Muscle of back (tissue), 3 donors: ENCODE measurements at regions not wholly inside any gene's neighbourhood (a gene's known extent, or its start where the extent isn't known, plus 50 kb on each side); places are given as distances from the start of the nearest gene placed in this dataset.
"Not testable (repeated sequence)": the region's sequence is repeated elsewhere in the genome, so short reads cannot be mapped to it uniquely, and the experiment has no call there.

Source experiments
- DNase-seq, 3 donors: peaks; one replicate each; pipeline versions ENCODE4 v3.0.0 to v3.0.0-alpha.2; 2013

- DNase-seq = no peak
Observed at GRCh38 chr17:22496450-22496849, 804.1 kb downstream of the KCNJ18 start.

GRCh38 chr17:22503322-22503899 lies 811.1 kb downstream of the KCNJ18 start:
- no peak for DNase-seq

- DNase-seq = no peak
Observed at GRCh38 chr17:22505660-22506059, 813.3 kb downstream of the KCNJ18 start.

- no peak for DNase-seq
Observed at GRCh38 chr17:22506231-22506630, 813.9 kb downstream of the KCNJ18 start.

GRCh38 chr17:22506861-22507260 lies 814.5 kb downstream of the KCNJ18 start:
- DNase-seq = no peak

GRCh38 chr17:22507823-22508222 lies 815.5 kb downstream of the KCNJ18 start:
- DNase-seq = no peak

GRCh38 chr17:22510504-22510903 lies 818.2 kb downstream of the KCNJ18 start:
- DNase-seq = no peak

GRCh38 chr17:22511431-22511830 lies 819.1 kb downstream of the KCNJ18 start:
- DNase-seq = no peak

GRCh38 chr17:22512057-22512456 lies 819.7 kb downstream of the KCNJ18 start:
- DNase-seq = no peak

GRCh38 chr17:22512506-22512905 lies 820.2 kb downstream of the KCNJ18 start:
- DNase-seq = no peak

GRCh38 chr17:22512997-22513538 lies 820.7 kb downstream of the KCNJ18 start:
- DNase-seq = no peak

- no peak for DNase-seq
Observed at GRCh38 chr17:22514315-22514714, 822.0 kb downstream of the KCNJ18 start.

- DNase-seq = no peak
Observed at GRCh38 chr17:22514767-22515320, 822.5 kb downstream of the KCNJ18 start.

- no peak for DNase-seq
Observed at GRCh38 chr17:22515599-22515998, 823.3 kb downstream of the KCNJ18 start.

GRCh38 chr17:22516861-22517636 lies 824.7 kb downstream of the KCNJ18 start:
- no peak for DNase-seq

GRCh38 chr17:22517716-22518115 lies 825.4 kb downstream of the KCNJ18 start:
- no peak for DNase-seq

- no peak for DNase-seq
Observed at GRCh38 chr17:22518185-22518584, 825.9 kb downstream of the KCNJ18 start.

GRCh38 chr17:22548873-22549272 lies 856.5 kb downstream of the KCNJ18 start:
- DNase-seq = not testable (repeated sequence)

- DNase-seq = not testable (repeated sequence)
Observed at GRCh38 chr17:22551695-22552415, 859.5 kb downstream of the KCNJ18 start.

- DNase-seq = no peak
Observed at GRCh38 chr17:22569459-22570143, 877.3 kb downstream of the KCNJ18 start.

GRCh38 chr17:22570144-22570845 lies 878.0 kb downstream of the KCNJ18 start:
- DNase-seq = no peak
